PC-9 (cell line): ENCODE measurements at regions not wholly inside any gene's neighbourhood (a gene's known extent, or its start where the extent isn't known, plus 50 kb on each side); places are given as distances from the start of the nearest gene placed in this dataset.

Source experiments
- BruUV-seq: library from RNA; stranded (reverse); fragments of 400-500 nt; replicated peaks from 2 replicates; lab custom pipeline; 2021; lab: Mats Ljungman, UMichigan
- CTCF ChIA-PET: fragments of 300-600 bp; sonication (Branson Sonifier 250); formaldehyde crosslinking; loops from one replicate; lab custom pipeline; 2022; ENCODE audit warnings: antibody characterized with exemption; lab: Charles Lee
- POLR2A ChIA-PET: fragments of 300-600 bp; sonication (Branson Sonifier 250); formaldehyde crosslinking; loops from one replicate; lab custom pipeline; 2022; ENCODE audit warnings: antibody characterized with exemption; ENCODE audit not compliant: unreplicated experiment; lab: Charles Lee
- DNase-seq, 2 experiments: peaks; one replicate each; pipeline versions ENCODE4 v3.0.0 to v3.0.0-alpha.2; 2015 to 2022; ENCODE audit warnings: mixed read lengths in 1 of 2
- H2AFZ ChIP-seq: fragments of 200-600 bp; sonication (generic); 2 replicates; pipeline ENCODE4 v1.8.1; 2017; ENCODE audit warnings: antibody characterized with exemption
- H3F3A ChIP-seq: fragments of 200-600 bp; sonication (generic); 2 replicates; pipeline ENCODE4 v1.8.1; 2017; ENCODE audit warnings: antibody characterized with exemption, mild to moderate bottlenecking, low read depth; ENCODE audit not compliant: insufficient read depth
- H3K27ac ChIP-seq: fragments of 200-600 bp; sonication (generic); 2 replicates; pipeline ENCODE4 v1.6.1; 2016; ENCODE audit warnings: mixed run types
- H3K27me3 ChIP-seq: fragments of 200-600 bp; sonication (generic); 2 replicates; pipeline ENCODE4 v1.6.1; 2016; ENCODE audit warnings: low read depth, mixed run types; ENCODE audit not compliant: insufficient read depth
- H3K36me3 ChIP-seq: fragments of 200-600 bp; sonication (generic); 2 replicates; pipeline ENCODE4 v1.6.1; 2016; ENCODE audit warnings: low read depth, mixed run types
- H3K4me1 ChIP-seq: fragments of 200-600 bp; sonication (generic); replicated peaks from 2 replicates; pipeline ENCODE4 v1.6.1; 2016; ENCODE audit warnings: mixed run types; ENCODE audit not compliant: insufficient read depth
- H3K4me2 ChIP-seq: fragments of 200-600 bp; sonication (generic); 2 replicates; pipeline ENCODE4 v1.6.1; 2017; ENCODE audit warnings: mixed run types
- H3K4me3 ChIP-seq: fragments of 200-600 bp; sonication (generic); 2 replicates; pipeline ENCODE4 v1.6.1; 2016; ENCODE audit warnings: mixed run types
- H3K79me2 ChIP-seq: fragments of 200-600 bp; sonication (generic); 2 replicates; pipeline ENCODE4 v1.6.1; 2017; ENCODE audit warnings: low read depth, mixed run types
- H3K9me2 ChIP-seq: fragments of 200-600 bp; sonication (generic); 2 replicates; pipeline ENCODE4 v1.8.1; 2017; ENCODE audit warnings: mild to moderate bottlenecking; ENCODE audit not compliant: insufficient read depth
- H3K9me3 ChIP-seq: fragments of 200-600 bp; sonication (generic); 2 replicates; pipeline ENCODE4 v1.8.1; 2016; ENCODE audit warnings: low read depth; ENCODE audit not compliant: insufficient read depth
- H4K20me1 ChIP-seq: fragments of 200-600 bp; sonication (generic); 2 replicates; pipeline ENCODE4 v1.8.1; 2017; ENCODE audit not compliant: insufficient read depth
- CTCF ChIP-seq: fragments of 200-600 bp; sonication (generic); conservative IDR thresholded peaks from 2 replicates; pipeline ENCODE4 v1.6.1; 2017; ENCODE audit warnings: mixed run types, antibody characterized with exemption, mild to moderate bottlenecking, moderate library complexity
- EZH2 ChIP-seq: fragments of 200-600 bp; sonication (generic); IDR thresholded peaks from 2 replicates; pipeline ENCODE4 v1.8.0; 2017; ENCODE audit warnings: antibody characterized with exemption, low read depth
- intact Hi-C: fragments of 100-400 bp; cut with micrococcal nuclease; formaldehyde crosslinking; loops from one replicate; pipeline ENCODE4 v1.10.0; 2022; ENCODE audit not compliant: unreplicated experiment

- H3K4me1 ChIP-seq, result no peaks in the 10 kb centered on the region
- H3F3A ChIP-seq, result no peaks in the 10 kb centered on the region
- ChIA-PET CTCF (no interaction called here), POLR2A (no interaction called here)
- H3K9me2 ChIP-seq, result no peaks in the 10 kb centered on the region
- H3K9me3 ChIP-seq, result no peaks in the 10 kb centered on the region
- H3K4me2 ChIP-seq, result no peak overlapping the region
- no peak overlapping the region for H3K4me3 ChIP-seq
- H3K27me3 ChIP-seq, result peaks cover 80% of the 10 kb centered on the region
- H3K36me3 ChIP-seq, result no peaks in the 10 kb centered on the region
- intact Hi-C loops, result no loop called here
- H2AFZ ChIP-seq, result no peak overlapping the region
- no peak overlapping the region for H3K27ac ChIP-seq
- no peak for DNase-seq
- H3K79me2 ChIP-seq, result no peaks in the 10 kb centered on the region
- BruUV-seq, result no TSS peak
- no peak for TF ChIP-seq EZH2
- no peak for TF ChIP-seq CTCF
- H4K20me1 ChIP-seq, result no peaks in the 10 kb centered on the region
Observed at GRCh38 chr20:40786336-40786735, 97.3 kb upstream of the MAFB start.

GRCh38 chr20:40787941-40788340 is 98.9 kb upstream of the MAFB start:
- no peak for TF ChIP-seq CTCF
- no peak for TF ChIP-seq EZH2
- intact Hi-C loops, result no loop called here
- CTCF ChIA-PET, result no interaction called here

GRCh38 chr20:40797425-40797824 is 108.4 kb upstream of the MAFB start:
- no peaks in the 10 kb centered on the region for H3F3A ChIP-seq
- CTCF ChIA-PET, result no interaction called here
- no TSS peak for BruUV-seq
- DNase-seq, result no peak
- POLR2A ChIA-PET, result no interaction called here
- H3K27ac ChIP-seq, result no peak overlapping the region
- peaks cover 40% of the 10 kb centered on the region for H3K27me3 ChIP-seq
- no peak for TF ChIP-seq EZH2
- peak; percentile 65 for TF ChIP-seq CTCF
- H3K4me1 ChIP-seq, result no peaks in the 10 kb centered on the region
- H3K9me3 ChIP-seq, result no peaks in the 10 kb centered on the region
- H3K36me3 ChIP-seq, result no peaks in the 10 kb centered on the region
- no peaks in the 10 kb centered on the region for H3K79me2 ChIP-seq
- H2AFZ ChIP-seq, result no peak overlapping the region
- H3K9me2 ChIP-seq, result no peaks in the 10 kb centered on the region
- intact Hi-C loops, result loop anchor here (5.0 kb wide), 1 partner anchor 165 kb away; no protein-coding TSS in a partner anchor
- no peaks in the 10 kb centered on the region for H4K20me1 ChIP-seq
- H3K4me2 ChIP-seq, result no peak overlapping the region
- H3K4me3 ChIP-seq, result no peak overlapping the region

More at GRCh38 chr20:40787941-40788340, 98.9 kb upstream of the MAFB start:
- no peak overlapping the region for H2AFZ ChIP-seq
- H3K4me3 ChIP-seq, result no peak overlapping the region
- no peak for DNase-seq
- no peak overlapping the region for H3K4me2 ChIP-seq
- H4K20me1 ChIP-seq, result no peaks in the 10 kb centered on the region
- H3K9me3 ChIP-seq, result no peaks in the 10 kb centered on the region
- BruUV-seq, result no TSS peak
- no peaks in the 10 kb centered on the region for H3K4me1 ChIP-seq
- no peaks in the 10 kb centered on the region for H3K9me2 ChIP-seq
- H3K27ac ChIP-seq, result no peak overlapping the region
- no peaks in the 10 kb centered on the region for H3K79me2 ChIP-seq
- H3K36me3 ChIP-seq, result no peaks in the 10 kb centered on the region
- POLR2A ChIA-PET, result no interaction called here
- no peaks in the 10 kb centered on the region for H3F3A ChIP-seq
- peaks cover 64% of the 10 kb centered on the region for H3K27me3 ChIP-seq
